Panc1 (cell line): ENCODE measurements at regions not wholly inside any gene's neighbourhood (a gene's known extent, or its start where the extent isn't known, plus 50 kb on each side); places are given as distances from the start of the nearest gene placed in this dataset.

Experiments
- CTCF ChIP-seq: fragments of 450-650 bp; IDR thresholded peaks from 2 replicates; pipeline ENCODE4 v1.5.1; 2017; ENCODE audit warnings: mild to moderate bottlenecking
- POLR2AphosphoS5 ChIP-seq: IDR thresholded peaks from 2 replicates; pipeline ENCODE4 v1.6.1; 2012; ENCODE audit warnings: mild to moderate bottlenecking, low read depth, low read length, moderate library complexity
- SIN3A ChIP-seq: IDR thresholded peaks from 2 replicates; pipeline ENCODE4 v1.6.1; 2012; ENCODE audit warnings: low read depth, mild to moderate bottlenecking, low read length, moderate library complexity, borderline replicate concordance; ENCODE audit not compliant: insufficient read depth
- TCF7L2 ChIP-seq: IDR thresholded peaks from 2 replicates; pipeline ENCODE4 v1.6.1; 2011; ENCODE audit warnings: mild to moderate bottlenecking, low read depth, low read length, inconsistent platforms

DNA sequence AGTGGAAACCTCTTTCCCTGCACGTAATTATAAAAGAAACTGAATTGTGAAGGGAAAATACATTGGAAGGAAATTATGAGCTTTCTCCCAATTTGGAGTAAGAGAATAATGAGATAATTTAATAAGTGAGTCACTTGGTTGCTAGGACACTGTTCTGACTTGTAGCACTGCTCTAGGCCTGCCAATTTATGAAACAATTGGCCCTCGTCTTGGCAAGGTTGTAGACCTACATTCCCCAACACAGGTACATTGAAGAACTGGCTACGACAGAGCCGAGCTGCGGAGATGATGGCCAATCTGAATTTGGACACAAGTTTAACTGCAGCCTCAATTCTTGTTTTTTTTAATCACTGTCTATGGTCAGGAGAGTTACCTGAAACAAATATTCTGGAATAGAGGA, 674.1 kb downstream of the MECOM start:
- no peak for TF ChIP-seq CTCF
- TF ChIP-seq SIN3A = no peak
- no peak for TF ChIP-seq POLR2AphosphoS5
- no peak for TF ChIP-seq TCF7L2
